Esophagus muscularis mucosa (tissue), 4 donors: ENCODE measurements at regions not wholly inside any gene's neighbourhood (a gene's known extent, or its start where the extent isn't known, plus 50 kb on each side); places are given as distances from the start of the nearest gene placed in this dataset.

Source experiments
- DNase-seq: peaks from one replicate; pipeline ENCODE4 v3.0.0-alpha.2; 2017; ENCODE audit errors: extremely low spot score
- H3K27ac ChIP-seq, 4 donors: fragments of 200-600 bp; sonication (generic); replicated peaks in 1 of 4; 1 replicate in 3 of 4; 2 replicates in 1 of 4; pipeline ENCODE4 v1.5.1; 2016 to 2019; ENCODE audit warnings: mild to moderate bottlenecking in 1 of 4
- H3K27me3 ChIP-seq, 4 donors: fragments of 200-600 bp; sonication (generic); one replicate each; pipeline versions ENCODE4 v1.5.1 to v1.6.0; 2016 to 2019
- H3K36me3 ChIP-seq, 4 donors: fragments of 200-600 bp; sonication (generic); one replicate each; pipeline ENCODE4 v1.5.1; 2016 to 2019
- H3K4me1 ChIP-seq, 4 donors: fragments of 200-600 bp; sonication (generic); one replicate each; pipeline ENCODE4 v1.5.1; 2016 to 2019
- H3K4me3 ChIP-seq, 4 donors: fragments of 200-600 bp; sonication (generic); 1 replicate in 2 of 4; 2 replicates in 2 of 4; pipeline ENCODE4 v1.5.1; 2016 to 2019; ENCODE audit warnings: mild to moderate bottlenecking in 4 of 4, moderate library complexity in 1 of 4
- H3K9me3 ChIP-seq, 4 donors: fragments of 200-600 bp; sonication (generic); 1 replicate in 3 of 4; 2 replicates in 1 of 4; pipeline ENCODE4 v1.5.1; 2016 to 2019
- CTCF ChIP-seq, 3 experiments: fragments of 200-600 bp in 2 of 3; fragments of 450-650 bp in 1 of 3; sonication (generic) in 2 of 3; IDR thresholded peaks; one replicate each; pipeline ENCODE4 v1.5.1; 2017 to 2019; ENCODE audit warnings: antibody characterized with exemption in 3 of 3, mild to moderate bottlenecking in 2 of 3, moderate library complexity in 1 of 3
- EP300 ChIP-seq: sonication (generic); formaldehyde crosslinking; IDR thresholded peaks from one replicate; pipeline ENCODE4 v1.6.1; 2017; ENCODE audit warnings: antibody characterized with exemption
- POLR2A ChIP-seq: fragments of 450-650 bp; IDR thresholded peaks from one replicate; pipeline ENCODE4 v1.6.1; 2017; ENCODE audit warnings: antibody characterized with exemption, moderate library complexity, mild to moderate bottlenecking, low read depth
- POLR2AphosphoS5 ChIP-seq, 2 donors: sonication (generic); formaldehyde crosslinking; IDR thresholded peaks; one replicate each; pipeline ENCODE4 v1.6.1; 2017; ENCODE audit warnings: antibody characterized with exemption in 2 of 2
- WGBS: methylation state at CpG from one replicate; pipeline ENCODE4 v1.1.5; 2018; 5-methylcytosine and 5-hydroxymethylcytosine counted together
- intact Hi-C: fragments of 100-400 bp; cut with DNase I; formaldehyde crosslinking; loops from one replicate; pipeline ENCODE4 v1.15.1; 2023
- small RNA-seq, 3 donors: library from RNA; depleted of rRNA; stranded (forward); fragments of <200 nt; gene quantifications; one replicate each; pipeline ENCODE3, GENCODE V24; 2016

GRCh38 chr4:1460967-1461868 is 55.0 kb upstream of the NKX1-1 start:
- 81% methylated on average over 16 of the region's 19 CpGs for WGBS
- no peak for DNase-seq
- Histone ChIP-seq H3K4me3 (no peak overlapping the region), H3K9me3 (no peaks in the 10 kb centered on the region), H3K27ac (no peak overlapping the region), H3K36me3 (no peaks in the 10 kb centered on the region), H3K4me1 (no peaks in the 10 kb centered on the region), H3K27me3 (peaks cover 0 to 88% (median 5%) of the 10 kb centered on the region in 4 donors)
- TF ChIP-seq POLR2AphosphoS5 (IDR thresholded peaks at IDR 0.05), result no peak
- intact Hi-C loops, result no loop called here

DNA sequence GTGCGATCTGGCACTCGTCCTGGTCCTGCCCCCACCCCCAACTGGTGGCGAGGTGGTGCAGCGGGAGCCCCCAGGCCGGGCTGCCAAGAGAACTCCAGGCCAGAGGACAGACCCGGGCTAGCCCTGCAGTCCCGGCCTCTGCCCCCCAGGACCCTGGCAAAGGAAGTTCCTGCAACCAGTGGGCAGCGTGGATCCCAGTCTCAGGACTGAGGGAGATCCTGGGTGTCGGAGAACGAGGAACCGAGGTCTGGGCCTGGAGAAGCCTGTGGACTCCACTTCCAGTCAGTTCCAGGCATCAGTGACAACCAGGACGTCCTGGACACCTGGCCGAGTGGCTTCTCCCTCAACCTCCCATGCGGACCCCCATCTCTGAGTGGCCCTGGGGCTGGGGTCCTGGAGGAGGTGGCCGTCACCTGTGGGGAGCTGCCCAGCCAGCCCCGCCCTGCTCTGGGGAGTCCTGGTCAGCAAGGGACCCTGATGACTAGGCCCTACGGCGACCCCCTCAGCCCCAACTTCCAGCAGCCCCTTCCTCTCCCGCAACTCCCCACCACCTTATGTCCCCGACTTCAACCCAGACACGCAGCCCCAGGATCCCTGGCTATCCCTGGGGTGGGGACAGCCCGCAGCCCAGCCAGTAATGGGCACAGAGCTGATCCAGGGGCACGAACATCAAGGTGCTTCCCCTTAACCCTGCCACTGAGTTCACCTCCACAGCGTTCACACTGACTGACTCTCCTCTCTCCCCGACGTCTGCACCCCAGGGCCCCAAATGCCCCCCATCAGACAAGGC is 53.7 kb upstream of the NKX1-1 start:
- Histone ChIP-seq H3K27me3 (peaks cover 0 to 79% (median 5%) of the 10 kb centered on the region in 4 donors), H3K4me3 (no peak overlapping the region)
- intact Hi-C loops, result no loop called here

DNA sequence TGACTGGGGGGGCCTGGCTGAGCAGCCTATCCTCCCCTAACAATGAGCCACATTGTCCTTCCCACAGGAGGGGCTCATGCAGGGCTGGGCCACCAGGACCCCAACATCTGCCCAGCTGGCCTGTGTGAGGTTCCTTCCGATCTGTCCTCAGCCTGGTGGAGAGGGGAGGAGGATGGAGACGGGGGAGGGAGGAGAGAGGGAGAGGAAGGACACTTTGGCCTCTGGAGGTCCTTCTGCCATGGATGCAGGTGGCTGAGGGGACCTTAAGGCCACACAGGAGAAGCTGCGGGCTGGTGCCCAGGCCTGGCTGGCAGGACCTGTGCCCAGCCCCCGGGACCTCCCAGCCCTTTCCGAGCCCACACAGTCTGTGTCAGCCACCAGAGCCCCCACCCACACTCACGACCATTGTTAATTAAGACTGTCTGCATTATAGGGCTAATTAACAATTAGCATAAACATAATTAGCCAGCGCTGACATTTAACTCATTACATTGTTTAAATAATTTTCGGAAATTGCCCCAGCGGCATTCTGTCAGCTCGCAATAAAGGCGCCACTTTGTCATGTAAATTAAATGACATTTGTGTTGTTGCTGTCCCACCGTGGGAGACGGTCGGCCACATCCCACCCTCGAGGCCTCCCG is 53.0 kb upstream of the NKX1-1 start:
- Histone ChIP-seq H3K36me3 (no peaks in the 10 kb centered on the region), H3K27me3 (peaks cover 0 to 72% (median 5%) of the 10 kb centered on the region in 4 donors), H3K9me3 (no peaks in the 10 kb centered on the region), H3K4me1 (no peaks in the 10 kb centered on the region), H3K4me3 (no peak overlapping the region), H3K27ac (no peak overlapping the region)
- no peak for DNase-seq
- intact Hi-C loops, result no loop called here
- WGBS, result 39% methylated on average over 14 of the region's 16 CpGs
- no peak for TF ChIP-seq POLR2AphosphoS5 (IDR thresholded peaks at IDR 0.05)
- no peak for TF ChIP-seq POLR2A
- no peak for TF ChIP-seq CTCF (IDR thresholded peaks at IDR 0.05)
- no peak for TF ChIP-seq EP300

More for the DNA sequence above, 53.7 kb upstream of the NKX1-1 start:
- Histone ChIP-seq H3K9me3 (no peaks in the 10 kb centered on the region), H3K36me3 (no peaks in the 10 kb centered on the region), H3K4me1 (no peaks in the 10 kb centered on the region), H3K27ac (no peak overlapping the region)
- WGBS, result 51% methylated on average over 11 of the region's 26 CpGs
- DNase-seq, result no peak
- TF ChIP-seq POLR2AphosphoS5 (IDR thresholded peaks at IDR 0.05) (no peak), EP300 (no peak), POLR2A (no peak), CTCF (IDR thresholded peaks at IDR 0.05) (no peak)

DNA sequence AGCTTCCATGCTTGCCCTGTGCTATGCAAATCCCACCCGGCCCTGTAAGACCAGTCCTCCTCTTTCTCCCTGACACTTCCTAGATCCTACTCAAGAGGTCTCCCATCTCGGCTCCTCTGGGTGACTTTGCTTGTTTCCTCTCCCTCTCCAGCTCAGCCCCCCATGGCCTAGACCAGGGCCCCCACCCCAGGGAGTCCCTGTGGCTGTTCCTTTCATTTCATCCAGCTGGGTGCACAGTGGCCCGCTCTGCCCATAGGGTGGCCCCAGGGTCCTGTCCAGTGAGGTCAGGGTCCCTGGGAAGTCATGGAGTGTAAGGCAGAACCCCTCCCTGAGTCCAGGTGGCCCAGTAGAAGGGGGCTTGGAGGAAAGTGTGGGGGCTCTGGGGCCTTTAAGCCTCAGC is 52.3 kb upstream of the NKX1-1 start:
- no peaks in the 10 kb centered on the region for H3K9me3 ChIP-seq
- DNase-seq, result no peak
- H3K27me3 ChIP-seq, result peaks cover 0 to 66% (median 5%) of the 10 kb centered on the region in 4 donors
- WGBS, result 27% methylated on average over 2 of the region's 3 CpGs
- H3K4me3 ChIP-seq, result no peak overlapping the region
- no peaks in the 10 kb centered on the region for H3K4me1 ChIP-seq
- TF ChIP-seq CTCF (IDR thresholded peaks at IDR 0.05) (no peak), POLR2AphosphoS5 (IDR thresholded peaks at IDR 0.05) (no peak), POLR2A (no peak), EP300 (no peak)
- no peaks in the 10 kb centered on the region for H3K36me3 ChIP-seq
- H3K27ac ChIP-seq, result no peak overlapping the region
- intact Hi-C loops, result no loop called here

Small RNA genes in the stretch of these regions (small RNA-seq; reads per million reads assigned to genes)
- gene AC147067.2, result 0 to 0.17 (median 0) reads per million in 3 donors
